Endothelial cell of umbilical vein (primary cell): ENCODE measurements at regions not wholly inside any gene's neighbourhood (a gene's known extent, or its start where the extent isn't known, plus 50 kb on each side); places are given as distances from the start of the nearest gene placed in this dataset.

Experiments used
- POLR2A ChIP-seq: IDR thresholded peaks from 2 replicates; pipeline ENCODE4 v1.6.1; 2012; ENCODE audit warnings: low read depth, mild to moderate bottlenecking, control low read depth, low read length
- TF ChIP-seq, protein P1 (sequence below), 2 donors: IDR thresholded peaks; 1 replicate in 1 of 2; 2 replicates in 1 of 2; pipeline ENCODE4 v1.5.1; 2011; ENCODE audit warnings: low read length in 2 of 2, mild to moderate bottlenecking in 2 of 2, moderate library complexity in 2 of 2, control low read depth in 1 of 2, inconsistent platforms in 1 of 2, low read depth in 1 of 2; ENCODE audit not compliant: insufficient read depth in 1 of 2; ENCODE audit errors: extremely low read depth in 1 of 2

DNA sequence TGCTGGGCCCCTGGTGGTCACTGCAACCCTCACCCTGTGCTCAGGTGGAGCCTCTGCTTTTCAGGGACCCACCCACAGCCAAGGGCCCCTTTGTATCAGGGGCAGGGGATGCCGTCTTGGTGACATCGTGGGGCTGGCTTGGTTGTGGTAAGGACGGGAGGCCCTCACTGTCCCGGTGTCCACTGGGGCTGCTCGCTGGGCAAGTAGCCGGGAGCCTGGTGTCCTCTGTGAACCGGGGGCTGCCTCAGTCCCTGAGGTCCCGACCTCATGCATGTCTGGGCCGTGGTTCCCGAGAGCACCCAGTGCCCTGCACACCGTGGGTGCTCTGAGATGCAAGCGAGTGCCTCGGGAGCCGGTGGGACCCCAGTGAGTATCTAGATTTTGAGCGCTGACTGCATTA is 56.0 kb upstream of the TTC34 start:
- TF ChIP-seq, protein P1, sequence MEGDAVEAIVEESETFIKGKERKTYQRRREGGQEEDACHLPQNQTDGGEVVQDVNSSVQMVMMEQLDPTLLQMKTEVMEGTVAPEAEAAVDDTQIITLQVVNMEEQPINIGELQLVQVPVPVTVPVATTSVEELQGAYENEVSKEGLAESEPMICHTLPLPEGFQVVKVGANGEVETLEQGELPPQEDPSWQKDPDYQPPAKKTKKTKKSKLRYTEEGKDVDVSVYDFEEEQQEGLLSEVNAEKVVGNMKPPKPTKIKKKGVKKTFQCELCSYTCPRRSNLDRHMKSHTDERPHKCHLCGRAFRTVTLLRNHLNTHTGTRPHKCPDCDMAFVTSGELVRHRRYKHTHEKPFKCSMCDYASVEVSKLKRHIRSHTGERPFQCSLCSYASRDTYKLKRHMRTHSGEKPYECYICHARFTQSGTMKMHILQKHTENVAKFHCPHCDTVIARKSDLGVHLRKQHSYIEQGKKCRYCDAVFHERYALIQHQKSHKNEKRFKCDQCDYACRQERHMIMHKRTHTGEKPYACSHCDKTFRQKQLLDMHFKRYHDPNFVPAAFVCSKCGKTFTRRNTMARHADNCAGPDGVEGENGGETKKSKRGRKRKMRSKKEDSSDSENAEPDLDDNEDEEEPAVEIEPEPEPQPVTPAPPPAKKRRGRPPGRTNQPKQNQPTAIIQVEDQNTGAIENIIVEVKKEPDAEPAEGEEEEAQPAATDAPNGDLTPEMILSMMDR (IDR thresholded peaks at IDR 0.05; ENCODE audit: extremely low read depth in 1 of 2, insufficient read depth in 1 of 2, low read depth in 1 of 2, low read length in 2 of 2), result no peak
- TF ChIP-seq POLR2A, result no peak
